A549 (cell line): ENCODE measurements at regions not wholly inside any gene's neighbourhood (a gene's known extent, or its start where the extent isn't known, plus 50 kb on each side); places are given as distances from the start of the nearest gene placed in this dataset.

Experiments used
- ATAC-seq, 2 experiments: fragments of 200-7000 bp in 1 of 2; fragments of >200 bp in 1 of 2; cut with Nextera tagmentation in 1 of 2; cut with Tn5 transposase in 1 of 2; 3 replicates each; pipeline versions ENCODE4 v1.8.0 to v1.9.1; 2018 to 2020; ENCODE audit warnings: mild to moderate bottlenecking in 1 of 2, moderate library complexity in 1 of 2
- CTCF ChIA-PET: fragments of 300-600 bp; sonication (Branson Sonifier 250); formaldehyde crosslinking; extraction: SDS; loops from one replicate; lab custom pipeline; 2021; ENCODE audit warnings: antibody characterized with exemption, inconsistent platforms; lab: Yijun Ruan, JAX
- POLR2A ChIA-PET: fragments of 350-600 bp; formaldehyde crosslinking; extraction: SDS; loops from one replicate; lab custom pipeline; 2021; ENCODE audit warnings: antibody characterized with exemption, inconsistent platforms; lab: Yijun Ruan, JAX
- DNase-seq, 2 experiments: peaks; one replicate each; pipeline versions ENCODE4 v3.0.0 to v3.0.0-alpha.2; 2011 to 2016; ENCODE audit warnings: low read depth in 1 of 2, low spot score in 1 of 2
- FAIRE-seq: peaks from 2 replicates; lab custom pipeline; 2011; peaks lifted over from hg19 to GRCh38; lab: Jason Lieb, UNC
- H3K27ac ChIP-seq, 2 experiments: fragments of >200 bp; sonication (Bioruptor Twin); formaldehyde crosslinking; 3 replicates each; pipeline ENCODE4 v1.5.1; 2016 to 2017
- H3K4me1 ChIP-seq: fragments of >200 bp; sonication (Bioruptor Twin); formaldehyde crosslinking; 3 replicates; pipeline ENCODE4 v1.6.1; 2016
- H3K4me2 ChIP-seq: fragments of >200 bp; sonication (Bioruptor Twin); formaldehyde crosslinking; 3 replicates; pipeline ENCODE4 v1.6.1; 2016
- H3K4me3 ChIP-seq: fragments of >200 bp; sonication (Bioruptor Twin); formaldehyde crosslinking; 3 replicates; pipeline ENCODE4 v1.5.1; 2016
- H3K9me3 ChIP-seq: fragments of >200 bp; sonication (Bioruptor Twin); formaldehyde crosslinking; 3 replicates; pipeline ENCODE4 v1.6.1; 2016
- BCL3 ChIP-seq: fragments of >200 bp; sonication (Bioruptor Twin); formaldehyde crosslinking; IDR thresholded peaks from 3 replicates; pipeline ENCODE4 v1.6.1; 2016
- CBX8 ChIP-seq: fragments of 200-600 bp; sonication (generic); IDR thresholded peaks from 2 replicates; pipeline ENCODE4 v1.6.1; 2016
- CEBPB ChIP-seq, 2 experiments: fragments of >200 bp in 1 of 2; sonication (Bioruptor Twin) in 1 of 2; formaldehyde crosslinking in 1 of 2; IDR thresholded peaks; 2 replicates each; pipeline ENCODE4 v1.6.1; 2012 to 2016
- CHD2 ChIP-seq: fragments of 150-350 bp; IDR thresholded peaks from 2 replicates; pipeline ENCODE4 v1.6.1; 2014; ENCODE audit warnings: low read length; ENCODE audit not compliant: partially characterized antibody
- E2F6 ChIP-seq: IDR thresholded peaks from 2 replicates; pipeline ENCODE4 v1.6.1; 2012; ENCODE audit warnings: low read depth, borderline replicate concordance
- EP300 ChIP-seq, 2 experiments: fragments of >200 bp; sonication (Bioruptor Twin); formaldehyde crosslinking; IDR thresholded peaks; 2 replicates in 1 of 2; 3 replicates in 1 of 2; pipeline ENCODE4 v1.6.1; 2016 to 2017
- GATA3 ChIP-seq: IDR thresholded peaks from 2 replicates; pipeline ENCODE4 v1.6.1; 2012; ENCODE audit warnings: borderline replicate concordance
- HES2 ChIP-seq: fragments of >200 bp; sonication (Bioruptor Twin); formaldehyde crosslinking; IDR thresholded peaks from 2 replicates; pipeline ENCODE4 v1.6.1; 2016
- HEYL ChIP-seq: fragments of 250-450 bp; sonication (Bioruptor Pico); IDR thresholded peaks from 2 replicates; pipeline ENCODE4 v1.8.0; 2021; ENCODE audit warnings: mild to moderate bottlenecking, moderate library complexity
- HOXB13 ChIP-seq: fragments of 250-450 bp; sonication (Bioruptor Pico); IDR thresholded peaks from 2 replicates; pipeline ENCODE4 v1.5.0; 2020; ENCODE audit warnings: low read depth, mild to moderate bottlenecking, moderate library complexity
- HOXB5 ChIP-seq: fragments of 250-450 bp; sonication (Bioruptor Pico); IDR thresholded peaks from 2 replicates; pipeline ENCODE4 v1.5.0; 2020; ENCODE audit warnings: mild to moderate bottlenecking, moderate library complexity
- JUN ChIP-seq, 2 experiments: fragments of >200 bp; sonication (Bioruptor Twin); formaldehyde crosslinking; IDR thresholded peaks; 2 replicates in 1 of 2; 3 replicates in 1 of 2; pipeline ENCODE4 v1.6.1; 2016 to 2017
- JUNB ChIP-seq: fragments of >200 bp; sonication (Bioruptor Twin); formaldehyde crosslinking; IDR thresholded peaks from 2 replicates; pipeline ENCODE4 v1.6.1; 2016
- KDM1A ChIP-seq: fragments of 200-600 bp; sonication (generic); IDR thresholded peaks from 2 replicates; pipeline ENCODE4 v1.6.1; 2016; ENCODE audit warnings: low read depth, mild to moderate bottlenecking
- MAFK ChIP-seq: fragments of 450-650 bp; IDR thresholded peaks from 2 replicates; pipeline ENCODE4 v1.6.1; 2014; ENCODE audit not compliant: partially characterized antibody
- NPAS2 ChIP-seq: fragments of 250-450 bp; sonication (Bioruptor Pico); IDR thresholded peaks from 2 replicates; pipeline ENCODE4 v1.8.0; 2022; ENCODE audit warnings: mild to moderate bottlenecking, moderate library complexity, borderline replicate concordance
- PBX3 ChIP-seq: IDR thresholded peaks from 2 replicates; pipeline ENCODE4 v1.6.1; 2012
- PHF8 ChIP-seq: fragments of 200-600 bp; sonication (generic); IDR thresholded peaks from 2 replicates; pipeline ENCODE4 v1.6.1; 2016; ENCODE audit warnings: low read depth, mild to moderate bottlenecking, antibody characterized with exemption, moderate library complexity, borderline replicate concordance
- POLR2A ChIP-seq: IDR thresholded peaks from 2 replicates; pipeline ENCODE4 v1.6.1; 2012; ENCODE audit warnings: mild to moderate bottlenecking, low read length
- POLR2AphosphoS2 ChIP-seq: conservative IDR thresholded peaks from 2 replicates; pipeline ENCODE4 v1.6.1; 2012; ENCODE audit warnings: low read length, improper control_type of control experiment, inconsistent platforms
- RFX5 ChIP-seq: fragments of 450-650 bp; IDR thresholded peaks from 2 replicates; pipeline ENCODE4 v1.7.1; 2014; ENCODE audit warnings: antibody characterized with exemption, mild to moderate bottlenecking, moderate library complexity
- SMC3 ChIP-seq: fragments of >200 bp; sonication (Bioruptor Twin); formaldehyde crosslinking; IDR thresholded peaks from 3 replicates; pipeline ENCODE4 v1.6.1; 2018; ENCODE audit warnings: inconsistent platforms
- TFCP2L1 ChIP-seq: fragments of 250-450 bp; sonication (Bioruptor Pico); IDR thresholded peaks from 2 replicates; pipeline ENCODE4 v1.5.0; 2021; ENCODE audit warnings: mild to moderate bottlenecking
- USF2 ChIP-seq: fragments of 450-650 bp; IDR thresholded peaks from 2 replicates; pipeline ENCODE4 v1.6.1; 2014; ENCODE audit warnings: antibody characterized with exemption
- ZSCAN20 ChIP-seq: fragments of 250-450 bp; sonication (Bioruptor Pico); IDR thresholded peaks from 2 replicates; pipeline ENCODE4 v1.8.0; 2022; ENCODE audit warnings: mild to moderate bottlenecking, moderate library complexity
- WGBS: methylation state at CpG from one replicate; pipeline ENCODE4 v1.1.6; 2017; ENCODE audit errors: missing lambda C conversion rate; 5-methylcytosine and 5-hydroxymethylcytosine counted together

- Histone ChIP-seq H3K9me3 (no peaks in the 10 kb centered on the region), H3K27ac (no peak overlapping the region; a peak in 1 of 6 replicates), H3K4me2 (no peak overlapping the region), H3K4me1 (no peaks in the 10 kb centered on the region), H3K4me3 (no peak overlapping the region)
- ATAC-seq (no peak), FAIRE-seq (no peak), DNase-seq (no peak)
- TF ChIP-seq JUN (IDR thresholded peaks at IDR 0.05) = no peak
- ChIA-PET CTCF (no interaction called here), POLR2A (no interaction called here)
- WGBS = 22% methylated on average over 3 of the region's 3 CpGs
Measured at GRCh38 chr22:47474895-47475294, 712.4 kb downstream of the TBC1D22A start.

- TF ChIP-seq SMC3 (no peak), USF2 (no peak), E2F6 (no peak), POLR2AphosphoS2 (no peak), CBX8 (no peak), PHF8 (no peak)
- Histone ChIP-seq H3K27ac (no peak overlapping the region; a peak in 1 of 6 replicates), H3K4me1 (no peaks in the 10 kb centered on the region), H3K4me3 (no peak overlapping the region), H3K4me2 (0 out of 3 replicates have a peak overlapping the region, but pooled peaks have one; percentile 19), H3K9me3 (no peaks in the 10 kb centered on the region)
- 11% methylated on average over 6 of the region's 6 CpGs for WGBS
- DNase-seq (no peak), FAIRE-seq (no peak), ATAC-seq (no peak)
- CTCF ChIA-PET = no interaction called here
- POLR2A ChIA-PET = no interaction called here
Measured at GRCh38 chr22:47474464-47474863, 712.0 kb downstream of the TBC1D22A start.

GRCh38 chr22:47472636-47473035, 710.2 kb downstream of the TBC1D22A start:
- FAIRE-seq (no peak), DNase-seq (no peak), ATAC-seq (no peak)
- 59% methylated on average over 6 of the region's 9 CpGs for WGBS
- no peak overlapping the region for H3K4me2 ChIP-seq
- no peak overlapping the region for H3K4me3 ChIP-seq
- no peak overlapping the region for H3K27ac ChIP-seq
- ChIA-PET CTCF (no interaction called here), POLR2A (no interaction called here)
- H3K9me3 ChIP-seq = no peaks in the 10 kb centered on the region
- no peaks in the 10 kb centered on the region for H3K4me1 ChIP-seq
- TF ChIP-seq HOXB5 (no peak), BCL3 (no peak), HOXB13 (CRISPR knock-in tag) (no peak), EP300 (IDR thresholded peaks at IDR 0.05) (no peak), PBX3 (no peak), POLR2A (no peak), CEBPB (IDR thresholded peaks at IDR 0.05) (no peak), MAFK (no peak), TFCP2L1 (CRISPR knock-in tag) (no peak), KDM1A (no peak)

GRCh38 chr22:47471406-47471805, 709.0 kb downstream of the TBC1D22A start:
- Histone ChIP-seq H3K27ac (no peak overlapping the region), H3K4me2 (no peak overlapping the region), H3K4me3 (no peak overlapping the region), H3K9me3 (no peaks in the 10 kb centered on the region), H3K4me1 (no peaks in the 10 kb centered on the region)
- no peak for DNase-seq
- ChIA-PET CTCF (no interaction called here), POLR2A (no interaction called here)
- TF ChIP-seq SMC3 (no peak), NPAS2 (CRISPR knock-in tag) (no peak), RFX5 (no peak), GATA3 (no peak), JUNB (no peak), CBX8 (no peak), ZSCAN20 (CRISPR knock-in tag) (no peak), CHD2 (no peak), HES2 (no peak), HEYL (CRISPR knock-in tag) (no peak), POLR2AphosphoS2 (no peak)
- FAIRE-seq = no peak
- no peak for ATAC-seq
- 13% methylated on average over 3 of the region's 3 CpGs for WGBS
